ENCODE measurements at regions not wholly inside any gene's neighbourhood (a gene's known extent, or its start where the extent isn't known, plus 50 kb on each side); places are given as distances from the start of the nearest gene placed in this dataset.
"Not testable (repeated sequence)": the region's sequence is repeated elsewhere in the genome, so short reads cannot be mapped to it uniquely, and the experiment has no call there.

- no peak for DNase-seq (ENCODE audit: low read depth, low spot score)
Observed at GRCh38 chr18:68234676-68235075, 480.2 kb downstream of the TMX3 start.

GRCh38 chr18:68234131-68234530 lies 480.8 kb downstream of the TMX3 start:
- DNase-seq (ENCODE audit: low read depth, low spot score), result no peak

- DNase-seq (ENCODE audit: low read depth, low spot score), result no peak
Observed at GRCh38 chr18:68233018-68233417, 481.9 kb downstream of the TMX3 start.

- no peak for DNase-seq (ENCODE audit: low read depth, low spot score)
Observed at GRCh38 chr18:68229351-68229750, 485.6 kb downstream of the TMX3 start.

GRCh38 chr18:68221111-68221724 lies 493.7 kb downstream of the TMX3 start:
- no peak for DNase-seq (ENCODE audit: low read depth, low spot score)

- no peak for DNase-seq (ENCODE audit: low read depth, low spot score)
Observed at GRCh38 chr18:68220458-68220857, 494.4 kb downstream of the TMX3 start.

GRCh38 chr18:68219872-68220271 lies 495.0 kb downstream of the TMX3 start:
- DNase-seq (ENCODE audit: low read depth, low spot score), result no peak

- no peak for DNase-seq (ENCODE audit: low read depth, low spot score)
Observed at GRCh38 chr18:68219274-68219673, 495.6 kb downstream of the TMX3 start.

GRCh38 chr18:68215931-68216330 lies 499.0 kb downstream of the TMX3 start:
- DNase-seq (ENCODE audit: low read depth, low spot score), result no peak

- no peak for DNase-seq (ENCODE audit: low read depth, low spot score)
Observed at GRCh38 chr18:68186039-68186438, 528.9 kb downstream of the TMX3 start.

GRCh38 chr18:68181956-68182355 lies 533.0 kb downstream of the TMX3 start:
- no peak for DNase-seq (ENCODE audit: low read depth, low spot score)

GRCh38 chr18:68179811-68180210 lies 535.1 kb downstream of the TMX3 start:
- no peak for DNase-seq (ENCODE audit: low read depth, low spot score)

GRCh38 chr18:68178921-68179320 lies 536.0 kb downstream of the TMX3 start:
- DNase-seq (ENCODE audit: low read depth, low spot score), result no peak

- no peak for DNase-seq (ENCODE audit: low read depth, low spot score)
Observed at GRCh38 chr18:68177807-68178702, 536.9 kb downstream of the TMX3 start.

GRCh38 chr18:68176901-68177300 lies 538.0 kb downstream of the TMX3 start:
- DNase-seq (ENCODE audit: low read depth, low spot score), result no peak

GRCh38 chr18:68172842-68173549 lies 541.9 kb downstream of the TMX3 start:
- DNase-seq (ENCODE audit: low read depth, low spot score), result no peak

- DNase-seq (ENCODE audit: low read depth, low spot score), result no peak
Observed at GRCh38 chr18:68164909-68165308, 550.0 kb downstream of the TMX3 start.

- DNase-seq (ENCODE audit: low read depth, low spot score), result not testable (repeated sequence)
Observed at GRCh38 chr18:68153821-68154220, 561.1 kb downstream of the TMX3 start.

GRCh38 chr18:68152770-68153169 lies 562.1 kb downstream of the TMX3 start:
- DNase-seq (ENCODE audit: low read depth, low spot score), result no peak

GRCh38 chr18:68150961-68151360 lies 563.9 kb downstream of the TMX3 start:
- no peak for DNase-seq (ENCODE audit: low read depth, low spot score)

- DNase-seq (ENCODE audit: low read depth, low spot score), result no peak
Observed at GRCh38 chr18:68148863-68149262, 566.0 kb downstream of the TMX3 start.

GRCh38 chr18:68147728-68148127 lies 567.2 kb downstream of the TMX3 start:
- DNase-seq (ENCODE audit: low read depth, low spot score), result no peak
